Neural progenitor cell (in vitro differentiated cells): ENCODE measurements at regions not wholly inside any gene's neighbourhood (a gene's known extent, or its start where the extent isn't known, plus 50 kb on each side); places are given as distances from the start of the nearest gene placed in this dataset.
"Not testable (repeated sequence)": the region's sequence is repeated elsewhere in the genome, so short reads cannot be mapped to it uniquely, and the experiment has no call there.

Experiments used
- DNase-seq: peaks from one replicate; pipeline ENCODE4 v3.0.0-alpha.2; 2016; ENCODE audit warnings: low spot score
- H2AFZ ChIP-seq: fragments of 200-600 bp; sonication (generic); replicated peaks from 2 replicates; pipeline ENCODE4 v1.6.1; 2016; ENCODE audit warnings: antibody characterized with exemption
- H3F3A ChIP-seq: fragments of 200-600 bp; sonication (generic); 2 replicates; pipeline ENCODE4 v1.6.1; 2016; ENCODE audit warnings: antibody characterized with exemption, low read depth
- H3K27ac ChIP-seq: fragments of 200-600 bp; sonication (generic); 2 replicates; pipeline ENCODE4 v1.5.1; 2016; ENCODE audit warnings: mild to moderate bottlenecking
- H3K27me3 ChIP-seq: fragments of 200-600 bp; sonication (generic); 2 replicates; pipeline ENCODE4 v1.6.1; 2016; ENCODE audit warnings: mild to moderate bottlenecking, moderate library complexity
- H3K36me3 ChIP-seq: fragments of 200-600 bp; sonication (generic); 2 replicates; pipeline ENCODE4 v1.5.1; 2016
- H3K4me1 ChIP-seq: fragments of 200-600 bp; sonication (generic); 2 replicates; pipeline ENCODE4 v1.6.1; 2016; ENCODE audit warnings: mixed run types
- H3K4me2 ChIP-seq: fragments of 200-600 bp; sonication (generic); 2 replicates; pipeline ENCODE4 v1.6.1; 2016
- H3K4me3 ChIP-seq: fragments of 200-600 bp; sonication (generic); 2 replicates; pipeline ENCODE4 v1.5.1; 2016
- H3K79me2 ChIP-seq: fragments of 200-600 bp; sonication (generic); 2 replicates; pipeline ENCODE4 v1.6.1; 2016; ENCODE audit warnings: low read depth
- H3K9ac ChIP-seq: fragments of 200-600 bp; sonication (generic); 2 replicates; pipeline ENCODE4 v1.6.1; 2016
- H3K9me3 ChIP-seq: fragments of 200-600 bp; sonication (generic); 2 replicates; pipeline ENCODE4 v1.5.1; 2016; ENCODE audit warnings: low read depth
- H4K20me1 ChIP-seq: fragments of 200-600 bp; sonication (generic); 2 replicates; pipeline ENCODE4 v1.6.1; 2016; ENCODE audit warnings: low read depth
- H3K27ac Mint-ChIP-seq: 3 replicates; pipeline ENCODE4 v1.8.0; 2021; ENCODE audit warnings: mixed read lengths
- H3K27me3 Mint-ChIP-seq: 2 replicates; pipeline ENCODE4 v1.8.0; 2022; ENCODE audit warnings: low read depth, mild to moderate bottlenecking, inconsistent platforms, moderate library complexity, mixed read lengths; ENCODE audit not compliant: insufficient read depth
- H3K36me3 Mint-ChIP-seq: 3 replicates; pipeline ENCODE4 v1.8.0; 2021; ENCODE audit warnings: mixed read lengths
- H3K4me1 Mint-ChIP-seq: 3 replicates; pipeline ENCODE4 v1.8.0; 2021; ENCODE audit warnings: mixed read lengths
- H3K4me3 Mint-ChIP-seq: 3 replicates; pipeline ENCODE4 v1.8.0; 2021; ENCODE audit warnings: mild to moderate bottlenecking, moderate library complexity, mixed read lengths
- H3K9me3 Mint-ChIP-seq: 3 replicates; pipeline ENCODE4 v1.8.0; 2020; ENCODE audit warnings: mixed read lengths
- CTCF ChIP-seq: fragments of 200-600 bp; sonication (generic); IDR thresholded peaks from 2 replicates; pipeline ENCODE4 v1.5.1; 2017; ENCODE audit warnings: antibody characterized with exemption, mild to moderate bottlenecking
- EZH2 ChIP-seq: fragments of 200-600 bp; sonication (generic); IDR thresholded peaks from 2 replicates; pipeline ENCODE4 v1.6.1; 2017; ENCODE audit warnings: antibody characterized with exemption, mild to moderate bottlenecking, moderate library complexity
- EZH2phosphoT487 ChIP-seq: fragments of 200-600 bp; sonication (generic); IDR thresholded peaks from 2 replicates; pipeline ENCODE4 v1.6.1; 2017; ENCODE audit warnings: antibody characterized with exemption

- no peaks in the 10 kb centered on the region for H4K20me1 ChIP-seq
- no peak overlapping the region for H3K4me3 ChIP-seq
- no peak overlapping the region for H3K27ac Mint-ChIP-seq
- no peaks in the 10 kb centered on the region for H3K36me3 Mint-ChIP-seq
- peaks cover 10% of the 10 kb centered on the region for H3F3A ChIP-seq
- H3K27me3 ChIP-seq: no peaks in the 10 kb centered on the region
- no peaks in the 10 kb centered on the region for H3K27me3 Mint-ChIP-seq
- H3K36me3 ChIP-seq: no peaks in the 10 kb centered on the region
- H3K27ac ChIP-seq: no peak overlapping the region
- DNase-seq: no peak
- no peak overlapping the region for H2AFZ ChIP-seq
- H3K79me2 ChIP-seq: no peaks in the 10 kb centered on the region
- peaks cover 9% of the 10 kb centered on the region for H3K4me1 Mint-ChIP-seq
- H3K9me3 Mint-ChIP-seq: peaks cover 10% of the 10 kb centered on the region
- H3K9me3 ChIP-seq: no peaks in the 10 kb centered on the region
- no peak overlapping the region for H3K4me2 ChIP-seq
- TF ChIP-seq EZH2: no peak
- no peak for TF ChIP-seq CTCF
- TF ChIP-seq EZH2phosphoT487: no peak
- no peak overlapping the region for H3K4me3 Mint-ChIP-seq
- H3K4me1 ChIP-seq: peaks cover 15% of the 10 kb centered on the region
- H3K9ac ChIP-seq: no peak overlapping the region
These were observed 152.9 kb upstream of the ISL1 start for GRCh38 chr5:51230336-51230735.

GRCh38 chr5:51242456-51242855 is 140.8 kb upstream of the ISL1 start:
- Histone ChIP-seq H2AFZ (no peak overlapping the region), H3K79me2 (no peaks in the 10 kb centered on the region), H3K4me2 (no peak overlapping the region), H3K9ac (no peak overlapping the region), H3F3A (no peaks in the 10 kb centered on the region), H3K36me3 (no peaks in the 10 kb centered on the region), H3K9me3 (no peaks in the 10 kb centered on the region), H3K4me3 (no peak overlapping the region), H3K27me3 (no peaks in the 10 kb centered on the region), H3K27ac (no peak overlapping the region), H4K20me1 (no peaks in the 10 kb centered on the region), H3K4me1 (no peaks in the 10 kb centered on the region)
- no peaks in the 10 kb centered on the region for H3K9me3 Mint-ChIP-seq
- H3K4me1 Mint-ChIP-seq: no peaks in the 10 kb centered on the region
- no peak overlapping the region for H3K27ac Mint-ChIP-seq
- H3K36me3 Mint-ChIP-seq: no peaks in the 10 kb centered on the region
- H3K27me3 Mint-ChIP-seq: peaks cover 3% of the 10 kb centered on the region
- no peak overlapping the region for H3K4me3 Mint-ChIP-seq
- no peak for DNase-seq
- TF ChIP-seq EZH2phosphoT487: no peak
- TF ChIP-seq CTCF: no peak
- no peak for TF ChIP-seq EZH2

GRCh38 chr5:51250957-51251356 is 132.3 kb upstream of the ISL1 start:
- not testable (repeated sequence) for H3K27ac Mint-ChIP-seq, DNase-seq, H3K4me3 Mint-ChIP-seq, H3K4me1 Mint-ChIP-seq, H3K27me3 Mint-ChIP-seq, H3K9me3 Mint-ChIP-seq, H3K36me3 Mint-ChIP-seq, H3K9me3 ChIP-seq, H3K4me1 ChIP-seq, H4K20me1 ChIP-seq, H3K27ac ChIP-seq, H3K4me2 ChIP-seq, H3K9ac ChIP-seq, H3K36me3 ChIP-seq, H3F3A ChIP-seq, H3K79me2 ChIP-seq, H3K4me3 ChIP-seq, H2AFZ ChIP-seq, H3K27me3 ChIP-seq

GRCh38 chr5:51271261-51271660 is 112.0 kb upstream of the ISL1 start:
- no peak for TF ChIP-seq EZH2
- TF ChIP-seq CTCF: no peak
- TF ChIP-seq EZH2phosphoT487: no peak
- H3K9ac ChIP-seq: no peak overlapping the region
- H3K36me3 ChIP-seq: no peaks in the 10 kb centered on the region
- H2AFZ ChIP-seq: no peak overlapping the region
- no peaks in the 10 kb centered on the region for H4K20me1 ChIP-seq
- no peaks in the 10 kb centered on the region for H3K79me2 ChIP-seq
- no peaks in the 10 kb centered on the region for H3F3A ChIP-seq
- DNase-seq: no peak
- no peaks in the 10 kb centered on the region for H3K36me3 Mint-ChIP-seq
- no peak overlapping the region for H3K27ac ChIP-seq
- H3K9me3 ChIP-seq: no peaks in the 10 kb centered on the region
- no peaks in the 10 kb centered on the region for H3K27me3 Mint-ChIP-seq
- peaks cover 16% of the 10 kb centered on the region for H3K4me1 Mint-ChIP-seq
- H3K9me3 Mint-ChIP-seq: no peaks in the 10 kb centered on the region
- no peak overlapping the region for H3K4me3 ChIP-seq
- H3K27ac Mint-ChIP-seq: no peak overlapping the region
- no peak overlapping the region for H3K4me3 Mint-ChIP-seq
- peaks cover 28% of the 10 kb centered on the region for H3K4me1 ChIP-seq
- H3K4me2 ChIP-seq: no peak overlapping the region
- no peaks in the 10 kb centered on the region for H3K27me3 ChIP-seq
